Keratinocyte (primary cell): ENCODE measurements at regions not wholly inside any gene's neighbourhood (a gene's known extent, or its start where the extent isn't known, plus 50 kb on each side); places are given as distances from the start of the nearest gene placed in this dataset.

ENCODE experiments used
- DNase-seq: peaks from one replicate; pipeline ENCODE4 v3.0.0-alpha.2; 2011; ENCODE audit warnings: low read depth, missing footprints, low spot score
- FAIRE-seq: peaks from 2 replicates; lab custom pipeline; 2011; peaks lifted over from hg19 to GRCh38; lab: Jason Lieb, UNC
- H2AFZ ChIP-seq: 2 replicates; pipeline ENCODE4 v1.6.0; 2012; ENCODE audit warnings: low read length, control low read depth, inconsistent platforms; ENCODE audit not compliant: control insufficient read depth
- H3K27ac ChIP-seq: 2 replicates; pipeline ENCODE4 v1.5.1; 2011; ENCODE audit warnings: low read length; ENCODE audit not compliant: control insufficient read depth, insufficient read depth
- H3K27me3 ChIP-seq: 3 replicates; pipeline ENCODE4 v1.6.0; 2011; ENCODE audit warnings: low read length; ENCODE audit not compliant: control insufficient read depth, insufficient read depth; ENCODE audit errors: extremely low read depth
- H3K36me3 ChIP-seq, 2 experiments: 2 replicates in 1 of 2; 3 replicates in 1 of 2; pipeline ENCODE4 v1.5.1; 2011; ENCODE audit warnings: low read length in 2 of 2, mild to moderate bottlenecking in 1 of 2; ENCODE audit not compliant: control insufficient read depth in 2 of 2, insufficient read depth in 2 of 2; ENCODE audit errors: extremely low read depth in 1 of 2
- H3K4me1 ChIP-seq: 3 replicates; pipeline ENCODE4 v1.5.1; 2011; ENCODE audit warnings: low read length; ENCODE audit not compliant: control insufficient read depth, insufficient read depth; ENCODE audit errors: extremely low read depth
- H3K4me2 ChIP-seq: 3 replicates; pipeline ENCODE4 v1.6.0; 2011; ENCODE audit warnings: low read depth, low read length; ENCODE audit not compliant: control insufficient read depth, insufficient read depth; ENCODE audit errors: extremely low read depth
- H3K4me3 ChIP-seq, 3 experiments: fragments of 200-600 bp in 1 of 3; sonication (generic) in 1 of 3; 2 replicates in 2 of 3; 3 replicates in 1 of 3; pipeline ENCODE4 v1.5.1; 2011 to 2016; ENCODE audit warnings: low read length in 3 of 3, mild to moderate bottlenecking in 3 of 3, control low read depth in 2 of 3, inconsistent platforms in 1 of 3, low read depth in 1 of 3, mixed read lengths in 1 of 3, mixed run types in 1 of 3, moderate library complexity in 1 of 3; ENCODE audit not compliant: control insufficient read depth in 2 of 3, insufficient read depth in 2 of 3; ENCODE audit errors: extremely low read depth in 1 of 3
- H3K79me2 ChIP-seq: 2 replicates; pipeline ENCODE4 v1.6.0; 2012; ENCODE audit warnings: low read length; ENCODE audit not compliant: control insufficient read depth, insufficient read depth
- H3K9ac ChIP-seq: 3 replicates; pipeline ENCODE4 v1.6.0; 2011; ENCODE audit warnings: low read length; ENCODE audit not compliant: control insufficient read depth, insufficient read depth; ENCODE audit errors: extremely low read depth
- H3K9me1 ChIP-seq: 3 replicates; pipeline ENCODE4 v1.6.0; 2011; ENCODE audit warnings: low read length; ENCODE audit not compliant: control insufficient read depth, insufficient read depth; ENCODE audit errors: extremely low read depth
- H3K9me3 ChIP-seq: 2 replicates; pipeline ENCODE4 v1.5.1; 2012; ENCODE audit warnings: low read depth, low read length; ENCODE audit not compliant: control insufficient read depth
- H4K20me1 ChIP-seq: 3 replicates; pipeline ENCODE4 v1.6.0; 2011; ENCODE audit warnings: low read length; ENCODE audit not compliant: control insufficient read depth, insufficient read depth; ENCODE audit errors: extremely low read depth
- EZH2 ChIP-seq: IDR thresholded peaks from one replicate; pipeline ENCODE4 v1.6.1; 2012; ENCODE audit warnings: inconsistent platforms, mild to moderate bottlenecking, low read length, moderate library complexity
- dilution Hi-C: fragments of 300-500 bp; cut with MboI; formaldehyde crosslinking; loops from one replicate; pipeline ENCODE4 v1.7.0; 2020; ENCODE audit warnings: low sequenced_read_pairs; ENCODE audit not compliant: extremely low pct_ligation_motif_present
- TF ChIP-seq, protein P1 (sequence below), 3 experiments: IDR thresholded peaks in 1 of 3; conservative IDR thresholded peaks in 1 of 3; optimal IDR thresholded peaks in 1 of 3; 2 replicates in 2 of 3; 3 replicates in 1 of 3; pipeline versions ENCODE3 to v1.5.1; 2011; ENCODE audit warnings: low read length in 3 of 3, mild to moderate bottlenecking in 3 of 3, moderate library complexity in 2 of 3, control low read depth in 1 of 3, inconsistent platforms in 1 of 3; ENCODE audit not compliant: insufficient read depth in 2 of 3; ENCODE audit errors: extremely low read depth in 1 of 3

GRCh38 chr3:110126065-110126464 lies 788.7 kb upstream of the DPPA4 start:
- TF ChIP-seq, protein P1, sequence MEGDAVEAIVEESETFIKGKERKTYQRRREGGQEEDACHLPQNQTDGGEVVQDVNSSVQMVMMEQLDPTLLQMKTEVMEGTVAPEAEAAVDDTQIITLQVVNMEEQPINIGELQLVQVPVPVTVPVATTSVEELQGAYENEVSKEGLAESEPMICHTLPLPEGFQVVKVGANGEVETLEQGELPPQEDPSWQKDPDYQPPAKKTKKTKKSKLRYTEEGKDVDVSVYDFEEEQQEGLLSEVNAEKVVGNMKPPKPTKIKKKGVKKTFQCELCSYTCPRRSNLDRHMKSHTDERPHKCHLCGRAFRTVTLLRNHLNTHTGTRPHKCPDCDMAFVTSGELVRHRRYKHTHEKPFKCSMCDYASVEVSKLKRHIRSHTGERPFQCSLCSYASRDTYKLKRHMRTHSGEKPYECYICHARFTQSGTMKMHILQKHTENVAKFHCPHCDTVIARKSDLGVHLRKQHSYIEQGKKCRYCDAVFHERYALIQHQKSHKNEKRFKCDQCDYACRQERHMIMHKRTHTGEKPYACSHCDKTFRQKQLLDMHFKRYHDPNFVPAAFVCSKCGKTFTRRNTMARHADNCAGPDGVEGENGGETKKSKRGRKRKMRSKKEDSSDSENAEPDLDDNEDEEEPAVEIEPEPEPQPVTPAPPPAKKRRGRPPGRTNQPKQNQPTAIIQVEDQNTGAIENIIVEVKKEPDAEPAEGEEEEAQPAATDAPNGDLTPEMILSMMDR (optimal IDR thresholded peaks at IDR 0.05 in 1 of 3, IDR thresholded peaks at IDR 0.05 in 1 of 3, conservative IDR thresholded peaks at IDR 0.05 in 1 of 3; ENCODE audit: extremely low read depth in 1 of 3, insufficient read depth in 2 of 3, low read length in 3 of 3): no peak
- no peak for TF ChIP-seq EZH2
- no peak overlapping the region for H2AFZ ChIP-seq
- H3K36me3 ChIP-seq: no peaks in the 10 kb centered on the region
- no peaks in the 10 kb centered on the region for H4K20me1 ChIP-seq
- H3K79me2 ChIP-seq: no peaks in the 10 kb centered on the region
- dilution Hi-C loops: no loop called here
- no peaks in the 10 kb centered on the region for H3K4me1 ChIP-seq
- H3K27me3 ChIP-seq: no peaks in the 10 kb centered on the region
- no peak for FAIRE-seq
- H3K4me3 ChIP-seq: no peak overlapping the region
- H3K27ac ChIP-seq: no peak overlapping the region
- no peak for DNase-seq
- H3K4me2 ChIP-seq: no peak overlapping the region
- H3K9me3 ChIP-seq: no peaks in the 10 kb centered on the region
- H3K9ac ChIP-seq: no peak overlapping the region
- no peaks in the 10 kb centered on the region for H3K9me1 ChIP-seq

DNA sequence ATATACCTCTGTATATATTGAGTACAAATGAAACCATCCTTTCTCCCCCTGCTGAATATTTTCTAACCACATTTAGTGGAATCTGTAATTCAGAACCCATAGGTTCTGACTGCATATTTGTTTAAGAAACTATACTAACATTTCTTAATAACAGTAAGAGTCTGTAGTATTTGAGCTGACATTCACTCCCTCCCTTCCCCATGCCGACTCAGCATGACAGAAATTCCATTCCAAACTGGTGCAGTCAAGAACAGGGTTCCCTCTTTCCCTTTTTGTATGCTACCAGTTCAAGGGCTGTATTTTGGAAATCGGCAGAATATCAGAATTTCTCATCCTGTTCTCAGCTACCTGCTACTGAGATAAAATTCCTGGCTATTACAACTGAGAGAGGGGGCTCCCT lies 796.6 kb upstream of the DPPA4 start:
- no peaks in the 10 kb centered on the region for H3K36me3 ChIP-seq
- no peaks in the 10 kb centered on the region for H3K9me3 ChIP-seq
- no peak overlapping the region for H3K9ac ChIP-seq
- H3K79me2 ChIP-seq: no peaks in the 10 kb centered on the region
- no peaks in the 10 kb centered on the region for H3K9me1 ChIP-seq
- no peak overlapping the region for H3K4me2 ChIP-seq
- H3K4me1 ChIP-seq: no peaks in the 10 kb centered on the region
- DNase-seq (no peak), FAIRE-seq (no peak)
- no peak overlapping the region for H3K27ac ChIP-seq
- dilution Hi-C loops: no loop called here
- no peak overlapping the region for H3K4me3 ChIP-seq
- H3K27me3 ChIP-seq: no peaks in the 10 kb centered on the region
- H2AFZ ChIP-seq: no peak overlapping the region
- no peaks in the 10 kb centered on the region for H4K20me1 ChIP-seq
- no peak for TF ChIP-seq EZH2
- TF ChIP-seq, protein P1 (optimal IDR thresholded peaks at IDR 0.05 in 1 of 3, IDR thresholded peaks at IDR 0.05 in 1 of 3, conservative IDR thresholded peaks at IDR 0.05 in 1 of 3; ENCODE audit: extremely low read depth in 1 of 3, insufficient read depth in 2 of 3, low read length in 3 of 3): no peak
